Ramos (cell line): ENCODE measurements at regions not wholly inside any gene's neighbourhood (a gene's known extent, or its start where the extent isn't known, plus 50 kb on each side); places are given as distances from the start of the nearest gene placed in this dataset.

Source experiments
- in situ Hi-C: fragments of 300-500 bp; cut with MboI; formaldehyde crosslinking; loops from one replicate; pipeline ENCODE4 v1.14.3; 2022; ENCODE audit warnings: low sequenced_read_pairs; ENCODE audit not compliant: unreplicated experiment

DNA sequence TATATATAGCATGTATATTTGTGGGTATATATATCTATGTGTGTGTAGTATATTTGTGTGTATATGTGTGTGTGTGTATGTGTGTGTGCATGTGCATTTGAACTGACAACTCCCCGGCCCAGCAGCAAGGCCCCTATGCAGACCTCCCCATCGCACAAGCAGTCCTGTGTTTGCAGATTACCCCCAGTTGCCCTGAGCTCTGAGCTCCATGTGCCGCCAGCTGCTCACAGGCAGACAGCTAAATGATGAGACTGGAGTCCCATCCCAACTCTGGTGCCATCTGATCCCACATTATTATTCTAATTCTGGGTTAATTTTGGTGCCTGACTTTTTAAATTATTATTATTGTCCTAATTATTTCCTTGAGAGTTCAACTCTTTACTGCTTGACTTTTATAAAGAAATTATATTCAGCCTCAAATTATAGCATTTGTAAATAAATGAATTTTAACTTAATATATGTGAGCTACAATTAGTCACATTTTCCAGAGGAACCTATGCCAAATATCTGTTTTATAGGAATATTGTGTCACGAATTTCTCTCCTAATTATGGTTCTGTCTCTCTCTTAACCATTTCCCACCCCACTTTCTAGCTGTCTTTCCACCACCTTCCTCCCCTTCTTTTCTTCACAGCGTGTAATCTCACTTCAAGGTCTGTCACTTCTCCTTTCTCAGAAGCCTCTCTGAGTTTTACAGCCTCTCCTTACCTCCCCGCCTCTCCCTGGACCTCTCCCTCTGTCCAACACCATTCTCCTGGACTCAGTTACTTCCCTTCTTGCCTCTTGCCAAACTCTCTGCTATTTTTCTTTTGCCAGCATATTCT is 90.6 kb upstream of the SYNDIG1 start:
- in situ Hi-C loops: no loop called here

DNA sequence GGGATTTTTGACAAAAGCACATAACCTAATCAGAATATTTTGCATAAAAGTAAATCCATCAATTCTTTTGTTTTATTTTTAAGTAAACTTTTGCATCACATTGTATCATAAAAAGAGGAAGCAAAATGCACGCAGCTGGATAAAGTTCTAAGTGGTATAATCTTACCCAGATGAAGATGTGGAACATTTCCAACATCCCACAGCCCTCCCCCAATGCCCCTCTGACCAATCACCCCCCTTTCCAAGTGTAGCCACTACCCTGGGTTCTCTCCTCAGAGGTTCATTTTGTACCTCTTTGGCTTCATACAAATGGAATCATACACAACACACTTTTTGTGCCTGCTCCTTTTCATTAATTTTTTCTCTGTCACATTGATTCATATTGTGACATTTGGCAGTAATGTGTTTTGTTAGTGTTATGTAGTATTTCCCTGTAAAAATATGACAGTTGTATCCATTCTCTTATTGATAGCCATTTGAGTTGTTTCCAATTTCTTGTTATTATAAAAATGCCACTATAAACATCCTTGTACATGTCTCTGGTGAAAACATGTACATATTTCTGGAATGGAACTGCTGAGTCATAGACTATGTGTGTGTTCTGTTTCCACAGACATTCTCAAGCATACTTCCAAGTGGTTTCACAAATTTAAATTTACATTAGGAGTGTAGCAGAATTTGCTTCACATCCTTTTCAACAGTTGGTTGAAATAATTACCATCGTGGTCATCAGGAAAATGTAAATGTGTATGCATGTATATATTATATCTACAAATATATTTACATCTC is 92.9 kb upstream of the SYNDIG1 start:
- in situ Hi-C loops: no loop called here

DNA sequence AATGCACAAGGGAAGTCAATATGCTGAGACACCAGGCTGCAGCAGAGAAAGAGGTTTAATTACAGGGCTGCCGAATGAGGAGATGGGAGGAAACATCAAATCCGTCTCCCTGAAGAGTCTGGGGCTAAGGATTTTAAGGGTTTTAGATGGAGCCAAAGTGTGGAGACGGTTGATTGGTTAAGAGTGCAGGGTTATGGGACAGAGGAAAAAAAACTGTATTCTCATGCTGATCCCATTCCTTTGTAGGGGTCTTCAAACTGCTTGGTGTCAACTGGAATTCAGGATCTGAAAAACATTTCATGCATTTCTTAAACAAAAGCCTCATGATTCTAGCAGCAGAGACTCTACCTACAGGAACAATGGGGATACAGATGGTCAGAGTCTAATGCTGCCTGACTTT is 96.1 kb upstream of the SYNDIG1 start:
- in situ Hi-C loops: no loop called here

DNA sequence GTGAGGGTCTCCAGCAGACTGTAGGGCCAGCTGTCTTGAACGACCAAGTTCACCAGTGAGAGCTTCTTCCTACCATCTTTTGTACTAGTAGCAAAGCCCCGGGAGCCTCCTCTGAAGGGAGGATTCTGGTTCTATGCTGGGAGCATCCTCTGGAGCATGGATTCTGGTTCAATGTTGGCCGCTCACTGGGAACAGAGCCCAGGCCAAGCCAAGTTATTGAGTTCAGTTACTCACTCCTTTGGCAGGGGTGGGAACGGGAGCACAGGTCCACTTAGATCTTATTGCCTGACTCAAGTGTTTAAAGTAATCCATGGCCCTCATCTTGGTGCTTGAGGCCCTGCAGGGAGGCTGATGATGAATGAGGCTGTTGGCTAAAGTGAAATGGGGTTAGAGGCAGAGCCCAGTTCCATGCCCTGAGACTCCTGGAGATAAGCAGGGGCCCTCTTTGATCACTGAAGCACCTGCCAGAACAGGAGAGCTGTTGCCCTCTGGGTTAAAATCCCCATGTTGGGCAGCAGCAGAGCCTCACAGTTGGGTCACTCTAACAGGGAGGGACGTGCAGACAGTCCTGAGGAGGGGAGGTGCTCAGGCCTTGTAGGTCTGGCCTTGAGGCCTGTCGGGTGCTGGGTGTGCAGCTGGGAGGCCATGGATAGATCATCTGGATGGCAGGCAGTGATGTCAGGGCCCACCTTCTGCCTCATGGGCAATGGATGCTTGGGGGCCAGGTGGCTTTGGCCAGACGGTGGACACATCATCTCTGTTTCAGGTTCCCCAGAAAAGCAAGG is 98.3 kb upstream of the SYNDIG1 start:
- in situ Hi-C loops: no loop called here

DNA sequence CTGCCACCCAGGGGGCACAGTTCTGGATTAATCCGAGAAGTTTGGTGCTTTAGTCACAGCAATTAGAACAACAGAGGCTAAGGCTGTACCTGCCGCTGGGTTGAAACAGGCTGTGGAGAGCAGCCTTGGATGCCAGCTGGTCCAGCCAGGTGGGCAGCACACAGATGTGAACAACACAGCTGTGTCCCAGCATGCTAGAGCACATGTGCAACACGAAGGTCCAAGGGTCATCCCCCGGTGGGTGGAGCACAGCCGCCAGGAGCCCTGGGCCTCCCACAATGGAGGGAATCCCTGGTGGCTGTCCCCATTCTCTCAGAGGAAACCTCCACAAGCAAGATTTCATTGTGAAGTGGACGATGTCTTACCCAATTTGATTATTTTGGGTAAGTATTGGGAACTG is 99.2 kb upstream of the SYNDIG1 start:
- in situ Hi-C loops: no loop called here

DNA sequence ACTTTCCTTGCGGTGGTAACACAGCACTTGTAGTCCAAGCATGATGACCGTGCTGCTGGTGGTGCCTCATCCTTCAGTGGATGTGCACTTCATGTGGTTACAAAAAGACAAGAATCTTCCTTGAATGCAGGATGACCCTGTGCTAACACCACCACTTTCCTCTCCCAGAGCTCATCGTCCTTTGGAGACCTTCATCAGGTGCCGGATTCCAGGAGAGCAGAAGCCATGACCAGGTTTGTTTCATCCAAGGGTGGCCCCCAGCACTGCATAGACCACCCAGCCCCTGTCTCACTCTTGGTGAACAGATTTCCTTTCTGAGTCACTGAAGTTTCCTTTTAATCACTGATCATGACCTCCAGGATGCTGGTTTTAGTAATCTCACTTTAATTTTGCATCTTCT is 101.2 kb upstream of the SYNDIG1 start:
- in situ Hi-C loops: no loop called here

DNA sequence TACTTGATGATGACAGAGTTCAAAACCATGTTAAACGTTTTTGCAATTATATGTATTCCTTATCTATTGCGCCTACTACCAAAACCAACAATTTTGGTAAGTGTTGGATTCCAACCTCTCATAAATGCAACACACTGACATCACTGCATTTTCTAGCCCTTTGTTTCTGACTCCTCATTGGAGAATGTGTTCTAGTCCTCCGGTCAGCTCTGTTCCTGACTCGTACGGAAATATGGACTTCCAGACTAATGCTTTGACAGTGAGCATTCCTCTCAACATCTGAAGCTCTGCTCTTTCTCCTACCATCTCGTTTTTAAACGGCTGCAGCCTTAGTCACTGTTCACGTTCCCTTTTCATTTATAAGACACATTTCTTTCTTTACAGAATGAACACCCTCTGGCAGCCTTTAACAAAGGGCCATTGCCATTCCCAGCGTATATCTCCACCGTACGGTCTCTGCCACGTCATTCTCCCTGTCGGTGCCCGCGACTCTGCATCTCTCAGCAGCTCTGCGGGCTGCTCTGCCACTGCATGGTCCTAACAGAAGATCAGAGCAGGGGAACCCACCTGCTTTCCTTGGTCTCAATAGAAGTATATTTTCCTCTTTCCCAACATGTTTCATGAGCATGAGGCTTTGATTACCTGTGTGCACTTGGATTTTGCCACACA is 103.0 kb upstream of the SYNDIG1 start:
- in situ Hi-C loops: no loop called here

DNA sequence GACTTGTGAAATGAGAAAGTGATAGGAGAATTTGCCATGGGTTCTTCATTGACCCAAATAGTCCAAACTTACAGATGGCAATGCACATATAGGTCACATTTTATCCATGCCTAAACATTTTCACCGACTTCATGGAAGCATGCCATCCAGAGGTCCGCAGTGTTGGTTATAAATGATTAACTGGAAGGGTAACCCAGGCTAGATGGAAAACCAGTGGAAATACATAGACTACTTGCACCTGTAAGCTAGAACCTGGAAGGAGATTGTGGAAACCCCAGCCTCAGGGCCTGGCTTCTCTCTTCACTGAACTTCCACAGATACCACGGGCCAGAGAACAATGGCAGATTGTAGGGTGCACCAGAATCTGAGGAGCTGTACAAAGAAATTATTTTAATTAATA is 103.8 kb upstream of the SYNDIG1 start:
- in situ Hi-C loops: no loop called here

DNA sequence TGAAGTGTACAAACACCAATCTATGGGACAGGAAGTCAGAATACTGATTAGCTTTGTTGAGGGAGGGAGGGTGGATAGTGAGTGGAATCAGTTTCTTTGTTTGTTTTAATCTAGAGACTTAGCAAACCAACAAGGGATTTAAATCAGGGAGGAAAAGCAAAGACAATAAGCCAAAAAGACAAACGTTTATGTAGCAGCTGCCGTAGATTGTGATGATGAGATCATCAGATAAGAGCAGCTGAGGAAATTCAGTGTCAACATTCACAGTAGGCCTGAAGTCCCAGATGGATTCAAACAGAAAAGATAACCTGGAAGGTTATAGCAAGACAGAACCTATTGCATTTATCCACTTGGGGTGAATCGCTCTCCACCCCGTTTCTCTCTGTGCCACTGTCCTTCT is 104.9 kb upstream of the SYNDIG1 start:
- in situ Hi-C loops: no loop called here

DNA sequence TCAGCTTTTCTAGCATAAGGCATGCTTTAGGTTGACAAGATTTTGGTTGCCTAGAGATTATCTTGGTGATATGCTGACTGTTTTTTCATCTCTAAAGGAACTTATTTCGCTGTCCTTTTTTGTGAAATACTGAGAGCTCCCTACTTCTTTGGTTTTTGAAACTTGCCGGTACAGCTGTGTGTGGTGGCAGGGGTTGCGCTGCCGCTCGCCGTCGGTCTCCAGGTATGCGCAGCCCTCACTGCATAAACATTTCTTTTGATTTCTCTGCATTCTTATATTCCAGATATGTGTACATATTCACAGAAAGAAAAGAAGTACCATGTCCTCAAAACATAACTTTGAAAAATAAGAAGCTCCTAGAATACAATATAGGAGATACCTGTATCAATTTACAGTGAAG is 106.4 kb upstream of the SYNDIG1 start:
- in situ Hi-C loops: no loop called here

DNA sequence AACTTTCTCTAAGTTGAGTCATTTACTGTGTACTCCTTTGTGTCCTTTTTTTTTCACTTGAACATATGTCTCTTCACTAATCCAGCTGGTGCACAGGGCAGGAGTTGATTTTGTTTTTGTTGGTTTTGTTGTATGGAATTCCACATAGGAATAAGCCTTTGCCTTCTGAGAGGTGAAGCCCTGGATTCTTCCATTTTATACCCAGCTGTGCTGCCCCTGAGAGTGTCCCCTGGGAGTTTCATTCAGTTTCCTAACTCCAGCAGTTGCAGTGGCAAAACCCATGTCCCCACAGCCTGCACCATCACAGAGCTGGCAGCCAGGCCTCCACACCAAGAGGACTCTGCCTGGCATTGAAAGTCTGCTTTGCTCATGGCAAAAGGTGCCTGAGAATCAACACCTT is 107.3 kb upstream of the SYNDIG1 start:
- in situ Hi-C loops: no loop called here

DNA sequence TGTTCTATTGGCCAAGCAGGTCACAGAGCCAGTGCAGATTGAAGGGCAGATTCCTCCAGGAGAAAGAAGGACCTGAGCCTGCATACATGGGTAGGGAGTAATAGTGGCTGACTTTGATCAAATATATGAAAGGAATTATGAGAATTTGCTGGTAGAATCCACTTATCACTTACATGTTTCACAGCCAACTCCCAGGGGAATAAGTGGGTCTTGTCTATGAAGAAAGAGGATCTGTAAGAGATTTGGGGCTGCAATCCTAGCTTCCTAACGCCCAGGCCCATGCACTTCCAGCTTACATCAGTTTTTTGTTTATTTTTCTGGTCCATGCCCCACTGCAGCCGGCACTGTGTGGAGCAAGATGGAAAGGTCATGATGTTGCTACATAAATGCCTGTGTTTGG is 107.9 kb upstream of the SYNDIG1 start:
- in situ Hi-C loops: no loop called here

DNA sequence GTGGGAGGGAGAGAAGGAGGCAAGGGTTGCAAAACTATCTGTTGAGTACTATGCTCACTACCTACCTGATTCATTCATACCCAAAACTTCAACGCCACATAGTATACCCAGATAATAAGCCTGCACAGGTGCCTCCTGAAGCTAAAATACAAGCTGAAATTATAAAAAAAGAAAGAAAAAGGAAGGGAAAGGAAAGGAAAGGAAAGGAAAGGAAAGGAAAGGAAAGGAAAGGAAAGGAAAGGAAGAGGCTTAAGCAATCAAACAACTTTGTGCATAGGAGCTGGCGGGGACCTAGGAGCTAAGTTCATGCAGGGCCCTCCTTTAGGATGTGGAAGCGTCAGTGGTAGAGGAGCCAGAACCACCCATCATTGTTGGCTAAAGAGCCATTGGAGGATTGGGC is 108.9 kb upstream of the SYNDIG1 start:
- in situ Hi-C loops: no loop called here

DNA sequence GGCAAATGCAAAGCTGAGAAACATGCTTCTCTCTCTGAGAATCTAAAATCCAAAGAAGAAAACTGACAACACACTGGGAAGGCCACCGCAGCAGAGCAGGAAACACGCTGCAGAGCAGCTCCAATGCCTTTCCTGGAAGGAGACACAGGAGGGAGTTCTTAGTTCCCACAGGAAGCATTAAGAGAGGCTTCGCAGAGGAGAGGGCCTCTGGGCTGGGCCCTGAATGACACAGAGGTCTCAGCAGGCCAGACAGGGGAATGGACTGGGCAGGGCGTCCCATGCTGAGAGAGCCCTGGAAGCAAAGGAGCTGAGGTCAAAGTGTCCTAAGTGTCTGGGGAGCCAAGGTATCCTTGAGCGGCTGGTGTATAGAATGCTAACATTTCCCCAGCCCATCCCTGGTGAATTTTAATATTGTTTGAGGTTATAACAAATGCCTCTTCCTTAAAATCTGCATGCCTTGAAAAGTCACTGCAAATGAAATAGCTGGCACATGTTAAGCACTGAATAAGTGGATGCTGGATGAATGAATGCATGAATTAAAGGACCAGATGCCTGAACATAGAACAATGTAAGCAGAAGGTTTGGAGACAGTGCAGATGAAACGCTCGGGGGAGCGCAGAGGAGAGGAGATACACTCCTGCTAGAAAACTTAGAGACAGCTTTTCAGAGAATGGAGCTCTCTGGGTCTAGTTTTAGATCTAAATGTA is 110.0 kb upstream of the SYNDIG1 start:
- in situ Hi-C loops: no loop called here

DNA sequence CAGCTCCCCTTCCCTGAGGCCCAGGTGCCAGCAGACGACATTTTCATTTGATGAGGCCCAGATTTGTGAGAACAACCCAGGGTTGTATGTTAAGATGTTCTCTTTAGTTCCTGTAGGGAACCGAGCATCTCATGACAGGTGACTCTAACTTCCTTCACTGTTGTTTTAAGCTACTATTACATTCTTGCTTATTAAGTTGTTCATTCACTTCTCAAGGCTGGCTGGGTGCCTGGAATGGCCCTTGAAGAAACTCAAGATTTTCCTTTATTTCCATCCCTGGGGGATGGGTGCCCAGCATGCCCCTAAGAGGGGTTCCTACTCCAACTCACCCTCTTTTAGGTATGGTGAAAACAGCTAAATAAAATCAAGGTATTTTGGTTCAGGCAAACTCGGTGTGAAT is 111.5 kb upstream of the SYNDIG1 start:
- in situ Hi-C loops: no loop called here

DNA sequence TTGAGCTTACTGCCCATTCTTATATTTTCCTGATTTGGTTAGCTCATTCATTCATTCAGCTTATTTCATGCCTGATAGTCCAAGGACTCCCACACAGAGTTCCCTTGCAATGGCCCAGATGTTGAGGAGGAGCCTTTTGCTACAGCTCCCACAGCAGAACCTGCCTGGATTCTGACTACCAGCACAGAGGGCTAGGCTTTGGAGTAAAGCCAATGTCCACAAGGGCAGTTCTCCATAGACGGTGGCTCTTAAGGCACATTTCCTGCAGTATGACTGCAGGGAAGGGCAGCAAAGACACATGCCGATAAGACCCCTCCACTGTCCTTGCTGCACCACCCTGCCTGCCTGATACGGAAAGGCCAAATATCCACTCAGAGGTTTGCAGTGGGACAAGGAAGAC is 112.3 kb upstream of the SYNDIG1 start:
- in situ Hi-C loops: no loop called here

DNA sequence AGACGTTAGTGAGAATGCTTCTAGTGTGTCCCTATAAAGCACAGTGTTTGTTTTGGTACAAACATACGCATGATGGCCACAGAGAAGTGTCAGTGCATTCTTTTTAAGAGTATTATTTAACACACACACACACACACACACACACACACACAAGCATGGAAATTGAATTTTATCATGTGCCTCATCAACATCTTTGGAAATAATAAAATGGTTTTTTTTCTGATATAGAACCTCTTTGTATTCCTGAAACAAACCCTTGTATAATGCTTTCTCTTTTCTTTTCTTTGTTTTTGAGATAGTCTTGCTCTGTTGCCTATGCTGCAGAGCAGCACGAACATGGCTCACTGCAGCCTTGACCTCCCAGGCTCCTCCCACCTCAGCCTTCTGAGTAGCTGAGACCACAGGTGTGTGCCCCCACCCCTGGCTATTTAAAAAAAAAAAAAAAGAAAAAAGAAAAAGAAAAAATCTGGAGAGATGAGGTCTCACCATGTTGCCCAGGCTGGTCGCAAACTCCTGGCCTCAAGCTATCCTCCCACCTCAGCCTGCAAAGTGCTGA is 116.2 kb upstream of the SYNDIG1 start:
- in situ Hi-C loops: no loop called here

DNA sequence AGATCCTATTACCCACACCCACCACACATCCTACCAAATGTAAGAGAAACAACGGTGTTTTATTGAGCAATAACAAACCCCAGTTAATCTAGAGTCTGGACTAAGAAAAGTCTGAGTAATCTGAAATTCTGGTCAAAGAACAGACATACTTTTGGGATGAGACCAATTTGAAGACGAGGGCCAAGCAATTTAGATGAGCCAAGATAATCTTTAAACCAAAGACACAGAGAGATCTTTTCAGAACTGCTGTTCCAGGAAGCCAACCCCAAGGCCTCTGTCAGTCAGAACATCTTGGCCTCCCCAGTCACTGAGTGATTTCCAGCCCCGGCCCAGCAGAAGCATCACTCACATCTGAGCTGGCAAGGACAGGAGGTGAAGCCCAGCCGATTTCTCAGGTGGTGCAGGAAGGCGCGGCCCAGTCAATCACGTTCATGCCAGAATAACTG is 118.5 kb upstream of the SYNDIG1 start:
- in situ Hi-C loops: no loop called here

DNA sequence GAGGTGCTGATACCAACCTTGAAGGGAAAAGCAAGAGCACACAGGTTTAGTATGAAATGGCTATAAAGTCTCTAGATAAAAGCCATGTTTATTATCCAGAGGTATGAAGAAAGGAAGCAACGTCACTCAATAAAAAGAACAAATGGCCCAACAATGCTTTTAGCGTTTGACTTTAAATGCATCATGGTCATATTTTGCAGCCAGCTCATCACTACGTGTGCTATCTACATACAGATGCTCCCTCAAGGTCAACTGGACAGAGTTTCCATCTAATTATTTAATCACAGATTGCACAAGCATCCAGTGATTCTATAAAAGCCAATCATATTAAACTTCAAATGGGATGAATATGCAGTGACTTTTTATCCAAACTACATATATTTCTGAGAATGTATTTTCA is 127.6 kb upstream of the SYNDIG1 start:
- in situ Hi-C loops: no loop called here

DNA sequence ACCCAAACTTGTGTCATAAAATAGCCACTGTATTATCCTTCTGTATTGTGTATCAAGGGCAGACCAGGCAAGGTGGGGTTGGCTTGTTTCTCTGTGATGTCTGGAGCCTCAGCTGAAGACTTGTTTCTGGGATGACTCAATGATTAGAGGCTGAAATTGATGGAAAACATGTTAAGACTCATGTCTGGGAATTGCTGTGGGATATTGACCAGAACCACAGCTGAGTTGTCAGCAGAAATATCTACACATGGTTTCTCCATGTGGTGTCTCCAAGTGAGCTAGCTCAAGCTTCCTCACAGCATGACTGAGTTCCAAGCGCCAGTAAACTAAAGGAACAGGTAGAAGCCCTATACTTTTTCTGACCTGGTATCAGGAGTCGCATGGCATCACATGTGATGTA is 128.5 kb upstream of the SYNDIG1 start:
- in situ Hi-C loops: no loop called here
